HG03442 (cell line): ENCODE measurements at regions not wholly inside any gene's neighbourhood (a gene's known extent, or its start where the extent isn't known, plus 50 kb on each side); places are given as distances from the start of the nearest gene placed in this dataset.
"Not testable (repeated sequence)": the region's sequence is repeated elsewhere in the genome, so short reads cannot be mapped to it uniquely, and the experiment has no call there.

Experiments
- ATAC-seq: cut with Tn5 transposase; IDR thresholded peaks from one replicate; pipeline ENCODE4 v1.9.1; 2021; ENCODE audit warnings: mild to moderate bottlenecking, moderate library complexity; ENCODE audit not compliant: unreplicated experiment

- ATAC-seq = no peak
These were observed 1030.3 kb downstream of the TDRD15 start for GRCh38 chr2:22153931-22154613.

GRCh38 chr2:22156661-22157060 lies 1032.9 kb downstream of the TDRD15 start:
- ATAC-seq = not testable (repeated sequence)

- ATAC-seq = no peak
These were observed 1043.5 kb downstream of the TDRD15 start for GRCh38 chr2:22167256-22167655.

GRCh38 chr2:22175003-22175402 lies 1051.2 kb downstream of the TDRD15 start:
- no peak for ATAC-seq

- no peak for ATAC-seq
These were observed 1061.5 kb downstream of the TDRD15 start for GRCh38 chr2:22185251-22185650.

- ATAC-seq = not testable (repeated sequence)
These were observed 1062.6 kb downstream of the TDRD15 start for GRCh38 chr2:22186261-22186828.

- ATAC-seq = no peak
These were observed 1066.2 kb downstream of the TDRD15 start for GRCh38 chr2:22189893-22190480.

- ATAC-seq = no peak
These were observed 1070.5 kb downstream of the TDRD15 start for GRCh38 chr2:22194218-22194617.

- ATAC-seq = no peak
These were observed 1073.0 kb downstream of the TDRD15 start for GRCh38 chr2:22196806-22197205.

GRCh38 chr2:22198381-22199283 lies 1074.9 kb downstream of the TDRD15 start:
- ATAC-seq = no peak

GRCh38 chr2:22199994-22200393 lies 1076.2 kb downstream of the TDRD15 start:
- no peak for ATAC-seq

GRCh38 chr2:22209545-22209944 lies 1085.8 kb downstream of the TDRD15 start:
- ATAC-seq = no peak

- ATAC-seq = no peak
These were observed 1089.5 kb downstream of the TDRD15 start for GRCh38 chr2:22213237-22213636.

- ATAC-seq = no peak
These were observed 1091.7 kb downstream of the TDRD15 start for GRCh38 chr2:22215517-22215916.

- no peak for ATAC-seq
These were observed 1094.1 kb downstream of the TDRD15 start for GRCh38 chr2:22217881-22218280.

GRCh38 chr2:22221006-22221405 lies 1097.2 kb downstream of the TDRD15 start:
- no peak for ATAC-seq

GRCh38 chr2:22238967-22239366 lies 1115.2 kb downstream of the TDRD15 start:
- no peak for ATAC-seq

GRCh38 chr2:22247466-22247865 lies 1123.7 kb downstream of the TDRD15 start:
- ATAC-seq = no peak

GRCh38 chr2:22248851-22249250 lies 1125.1 kb downstream of the TDRD15 start:
- ATAC-seq = no peak

- ATAC-seq = no peak
These were observed 1129.4 kb downstream of the TDRD15 start for GRCh38 chr2:22253171-22253570.

- no peak for ATAC-seq
These were observed 1123.8 kb upstream of the KLHL29 start for GRCh38 chr2:22261165-22261564.
